ENCODE measurements at regions not wholly inside any gene's neighbourhood (a gene's known extent, or its start where the extent isn't known, plus 50 kb on each side); places are given as distances from the start of the nearest gene placed in this dataset.
"Not testable (repeated sequence)": the region's sequence is repeated elsewhere in the genome, so short reads cannot be mapped to it uniquely, and the experiment has no call there.

DNA sequence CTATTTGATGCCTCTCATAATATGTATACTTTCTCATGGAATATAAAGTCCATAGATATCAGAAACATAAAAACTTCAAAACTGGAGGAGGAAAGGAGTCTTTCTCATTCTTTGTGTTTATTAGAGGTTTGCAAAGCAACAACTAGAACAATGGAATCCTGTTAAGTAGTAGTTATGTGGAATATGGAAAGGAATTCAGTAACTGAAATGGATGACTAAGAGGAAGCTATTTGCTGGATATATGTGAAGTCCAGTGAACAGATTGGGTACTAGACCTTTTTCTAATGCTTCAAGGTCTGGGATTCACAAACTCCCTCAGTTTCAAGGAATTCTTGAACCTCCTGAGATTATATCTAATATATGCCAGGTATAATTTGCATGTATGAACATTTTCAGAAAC is 353.6 kb upstream of the FANCL start:
- TF ChIP-seq, protein P1, sequence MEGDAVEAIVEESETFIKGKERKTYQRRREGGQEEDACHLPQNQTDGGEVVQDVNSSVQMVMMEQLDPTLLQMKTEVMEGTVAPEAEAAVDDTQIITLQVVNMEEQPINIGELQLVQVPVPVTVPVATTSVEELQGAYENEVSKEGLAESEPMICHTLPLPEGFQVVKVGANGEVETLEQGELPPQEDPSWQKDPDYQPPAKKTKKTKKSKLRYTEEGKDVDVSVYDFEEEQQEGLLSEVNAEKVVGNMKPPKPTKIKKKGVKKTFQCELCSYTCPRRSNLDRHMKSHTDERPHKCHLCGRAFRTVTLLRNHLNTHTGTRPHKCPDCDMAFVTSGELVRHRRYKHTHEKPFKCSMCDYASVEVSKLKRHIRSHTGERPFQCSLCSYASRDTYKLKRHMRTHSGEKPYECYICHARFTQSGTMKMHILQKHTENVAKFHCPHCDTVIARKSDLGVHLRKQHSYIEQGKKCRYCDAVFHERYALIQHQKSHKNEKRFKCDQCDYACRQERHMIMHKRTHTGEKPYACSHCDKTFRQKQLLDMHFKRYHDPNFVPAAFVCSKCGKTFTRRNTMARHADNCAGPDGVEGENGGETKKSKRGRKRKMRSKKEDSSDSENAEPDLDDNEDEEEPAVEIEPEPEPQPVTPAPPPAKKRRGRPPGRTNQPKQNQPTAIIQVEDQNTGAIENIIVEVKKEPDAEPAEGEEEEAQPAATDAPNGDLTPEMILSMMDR (IDR thresholded peaks at IDR 0.05; ENCODE audit: insufficient read depth, missing control alignments) = no peak
- FAIRE-seq = no peak
- DNase-seq (ENCODE audit: insufficient read length, low spot score) = no peak

DNA sequence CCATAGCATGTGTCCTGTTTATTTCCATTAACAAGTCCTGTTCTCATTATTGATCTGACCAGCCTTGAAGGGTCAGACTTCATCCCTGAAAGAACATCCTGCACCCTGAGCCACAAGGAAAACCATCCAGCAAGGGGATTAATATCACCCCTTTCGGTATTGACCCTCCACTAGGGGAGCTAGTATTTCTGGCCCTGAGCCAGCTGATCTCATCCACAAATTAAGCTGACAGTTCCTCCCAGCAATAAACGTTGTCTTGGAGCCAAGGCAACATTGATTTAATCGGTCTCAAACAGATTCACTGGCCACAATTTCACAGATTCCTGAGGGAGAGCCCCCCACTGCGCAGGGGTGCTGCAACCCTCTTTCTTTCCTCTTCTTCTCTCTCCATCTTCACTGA is 353.1 kb upstream of the FANCL start:
- no peak for FAIRE-seq
- TF ChIP-seq, protein P1 (IDR thresholded peaks at IDR 0.05; ENCODE audit: insufficient read depth, missing control alignments) = no peak
- no peak for DNase-seq (ENCODE audit: insufficient read length, low spot score)

DNA sequence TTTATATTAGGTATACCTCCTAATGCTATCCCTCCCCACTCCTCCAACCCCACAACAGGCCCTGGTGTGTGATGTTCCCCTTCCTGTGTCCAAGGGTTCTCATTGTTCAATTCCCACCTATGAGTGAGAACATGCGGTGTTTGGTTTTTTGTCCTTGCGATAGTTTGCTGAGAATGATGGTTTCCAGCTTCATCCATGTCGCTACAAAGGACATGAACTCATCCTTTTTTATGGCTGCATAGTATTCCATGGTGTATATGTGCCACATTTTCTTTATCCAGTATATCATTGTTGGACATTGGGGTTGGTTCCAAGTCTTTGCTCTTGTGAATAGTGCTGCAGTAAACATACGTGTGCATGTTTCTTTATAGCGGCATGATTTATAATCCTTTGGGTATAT is 345.1 kb upstream of the FANCL start:
- DNase-seq (ENCODE audit: insufficient read length, low spot score); FAIRE-seq: not testable (repeated sequence)

DNA sequence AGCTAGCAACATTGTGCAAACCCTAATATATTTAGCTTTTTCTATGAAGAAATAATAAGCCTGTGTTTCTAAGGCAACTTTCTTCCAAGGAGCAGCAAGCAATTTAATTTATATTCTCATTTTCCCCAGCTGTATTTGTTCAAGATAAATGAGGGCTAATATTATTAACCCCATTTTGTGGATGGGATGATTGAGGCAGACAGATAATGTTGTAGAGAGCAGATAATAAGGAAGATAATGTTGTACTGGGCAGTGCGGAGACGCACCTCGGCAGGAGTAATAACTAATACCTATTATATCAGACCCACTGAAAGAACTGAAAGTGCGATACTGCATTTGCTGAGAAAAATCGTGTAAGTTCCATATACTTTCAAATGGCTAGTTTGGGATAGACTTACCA is 344.1 kb upstream of the FANCL start:
- DNase-seq (ENCODE audit: insufficient read length, low spot score) (no peak), FAIRE-seq (no peak)
- TF ChIP-seq, protein P1 (IDR thresholded peaks at IDR 0.05; ENCODE audit: insufficient read depth, missing control alignments) = no peak

DNA sequence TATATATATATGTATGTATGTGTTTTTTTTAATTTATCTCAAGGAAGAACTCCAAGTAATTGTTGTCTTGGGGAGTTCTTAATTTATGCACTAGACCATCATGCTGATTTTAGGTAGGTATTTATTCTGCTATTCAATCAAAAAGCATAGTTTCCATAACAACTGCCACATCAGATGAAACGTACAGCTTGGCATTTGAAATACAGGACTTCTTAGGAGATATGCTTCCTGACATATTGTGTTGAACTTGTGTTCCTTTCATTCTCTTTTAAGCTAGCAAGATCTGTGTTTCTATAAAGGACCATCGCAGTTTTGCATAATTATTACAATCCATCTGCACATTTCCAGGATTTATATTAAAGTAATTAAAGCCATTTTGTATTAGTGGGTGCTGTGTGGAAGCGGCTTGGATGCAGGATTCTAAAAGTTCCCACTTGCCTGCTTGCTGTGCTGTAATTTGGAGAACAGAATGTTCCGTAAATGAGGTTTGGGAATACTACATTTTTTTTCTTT is 343.5 kb upstream of the FANCL start:
- DNase-seq (ENCODE audit: insufficient read length, low spot score) (no peak), FAIRE-seq (no peak)
- TF ChIP-seq, protein P1 (IDR thresholded peaks at IDR 0.05; ENCODE audit: insufficient read depth, missing control alignments) = no peak

DNA sequence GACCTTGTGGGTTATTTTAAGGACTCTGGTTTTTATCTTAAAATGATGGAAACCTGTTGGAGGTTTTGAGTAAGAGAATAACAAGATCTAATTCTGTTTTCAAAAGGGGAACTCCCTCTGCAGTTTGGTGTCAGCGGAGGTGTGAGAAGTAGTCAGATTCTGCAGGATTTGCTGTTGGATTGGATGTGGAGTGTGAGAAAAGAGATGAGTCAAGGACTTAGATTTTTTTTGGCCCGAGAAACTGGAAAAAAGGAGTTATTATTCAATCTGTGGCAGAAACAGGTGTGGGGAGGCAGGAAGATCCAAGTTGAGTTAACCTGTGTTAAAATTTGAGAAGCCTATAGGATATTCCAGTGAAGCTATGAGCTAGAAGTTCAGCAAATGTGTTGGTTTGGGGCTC is 337.2 kb upstream of the FANCL start:
- TF ChIP-seq, protein P1 (IDR thresholded peaks at IDR 0.05; ENCODE audit: insufficient read depth, missing control alignments) = no peak
- FAIRE-seq = no peak
- DNase-seq (ENCODE audit: insufficient read length, low spot score) = no peak

DNA sequence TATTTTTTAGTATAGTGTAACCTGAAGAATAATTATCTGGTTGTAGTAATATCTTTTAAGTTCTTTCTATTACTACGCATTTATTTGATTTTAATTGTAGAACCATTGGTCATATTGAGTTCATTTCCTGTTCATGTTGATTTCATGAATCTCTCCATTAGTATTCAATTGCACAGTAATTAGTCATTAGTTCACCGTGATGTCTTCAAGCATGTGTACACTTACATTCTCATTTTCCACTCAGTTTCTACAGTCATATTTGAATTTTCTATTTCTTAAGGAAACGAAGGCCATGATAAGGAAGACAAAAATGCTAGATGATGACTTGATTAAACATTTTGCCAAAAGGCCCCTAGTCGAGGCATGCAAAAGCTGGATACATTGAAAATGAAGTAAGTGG is 333.7 kb upstream of the FANCL start:
- FAIRE-seq (peak; percentile 68), DNase-seq (ENCODE audit: insufficient read length, low spot score) (no peak)
- TF ChIP-seq, protein P1 (IDR thresholded peaks at IDR 0.05; ENCODE audit: insufficient read depth, missing control alignments) = no peak

DNA sequence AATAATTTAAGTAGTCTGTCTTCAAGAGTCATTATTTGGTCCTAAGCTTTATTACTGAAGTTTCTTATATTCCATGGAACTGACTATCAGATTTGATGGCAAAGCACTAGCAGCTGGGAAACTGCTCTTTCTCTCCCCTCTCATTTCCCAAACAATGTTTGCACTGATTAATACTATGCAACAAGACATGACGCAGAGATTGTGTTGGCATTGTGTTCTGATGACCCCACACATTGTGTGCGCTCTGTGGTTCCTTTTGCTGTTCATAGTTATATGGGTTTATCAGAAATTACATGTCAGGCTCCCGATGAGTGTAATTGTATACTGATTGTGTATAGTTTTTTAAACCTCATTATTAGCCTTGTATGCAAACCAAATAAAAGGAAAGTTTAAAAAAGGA is 331.6 kb upstream of the FANCL start:
- DNase-seq (ENCODE audit: insufficient read length, low spot score) (no peak), FAIRE-seq (no peak)

More for the DNA sequence above, 331.6 kb upstream of the FANCL start:
- TF ChIP-seq, protein P1 (IDR thresholded peaks at IDR 0.05; ENCODE audit: insufficient read depth, missing control alignments) = no peak
